Ecto neural progenitor cell (in vitro differentiated cells): ENCODE measurements at regions not wholly inside any gene's neighbourhood (a gene's known extent, or its start where the extent isn't known, plus 50 kb on each side); places are given as distances from the start of the nearest gene placed in this dataset.

Source experiments
- DNase-seq: peaks from one replicate; pipeline ENCODE4 v3.0.0-alpha.2; 2018; ENCODE audit warnings: low spot score

- peak; percentile 57 for DNase-seq
These were observed 241.5 kb downstream of the ICOS start for GRCh38 chr2:204177977-204178522.

DNA sequence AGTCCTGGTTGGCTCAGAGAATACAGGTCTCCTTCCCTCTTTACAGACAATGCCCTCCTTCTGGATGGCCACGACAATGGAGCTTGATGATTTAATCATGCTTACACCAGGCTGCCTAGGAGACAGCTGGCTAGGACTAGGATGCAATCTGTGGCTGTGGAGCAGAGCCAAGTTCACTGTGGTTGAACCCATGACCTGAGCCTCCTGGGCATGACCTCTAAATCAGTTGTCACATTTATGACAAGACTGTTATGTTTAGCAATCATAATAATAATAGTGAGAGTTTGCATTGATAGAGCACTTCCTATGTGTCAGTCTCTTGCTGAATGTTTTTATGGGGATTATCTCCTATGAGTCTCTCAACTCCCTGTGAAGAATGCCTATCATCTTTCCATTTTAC, 244.1 kb downstream of the ICOS start:
- no peak for DNase-seq

GRCh38 chr2:204183608-204184007, 247.0 kb downstream of the ICOS start:
- no peak for DNase-seq

GRCh38 chr2:204184226-204184625, 247.7 kb downstream of the ICOS start:
- DNase-seq, result no peak

- DNase-seq, result no peak
These were observed 250.9 kb downstream of the ICOS start for GRCh38 chr2:204187229-204188083.

- no peak for DNase-seq
These were observed 255.0 kb downstream of the ICOS start for GRCh38 chr2:204191574-204191973.

GRCh38 chr2:204195498-204195897, 258.9 kb downstream of the ICOS start:
- no peak for DNase-seq

GRCh38 chr2:204197336-204198005, 260.9 kb downstream of the ICOS start:
- no peak for DNase-seq

DNA sequence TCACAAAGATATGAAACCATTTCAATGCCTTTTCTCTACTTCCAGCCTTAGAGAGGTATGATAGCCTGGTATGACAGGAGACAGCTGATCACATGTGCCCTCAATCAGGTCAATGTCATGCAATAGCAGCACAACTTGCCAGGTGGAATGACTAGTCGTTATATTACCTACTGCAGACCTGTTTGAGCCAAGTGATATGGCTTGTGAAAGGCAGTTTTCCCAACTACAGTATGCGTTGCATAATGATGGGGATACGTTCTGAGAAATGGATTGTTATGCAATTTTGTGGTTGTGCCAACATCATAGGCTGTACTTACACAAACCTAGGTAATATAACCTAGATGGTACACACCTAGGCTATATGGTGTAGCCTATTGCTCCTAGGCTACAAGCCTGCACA, 262.8 kb downstream of the ICOS start:
- no peak for DNase-seq

DNA sequence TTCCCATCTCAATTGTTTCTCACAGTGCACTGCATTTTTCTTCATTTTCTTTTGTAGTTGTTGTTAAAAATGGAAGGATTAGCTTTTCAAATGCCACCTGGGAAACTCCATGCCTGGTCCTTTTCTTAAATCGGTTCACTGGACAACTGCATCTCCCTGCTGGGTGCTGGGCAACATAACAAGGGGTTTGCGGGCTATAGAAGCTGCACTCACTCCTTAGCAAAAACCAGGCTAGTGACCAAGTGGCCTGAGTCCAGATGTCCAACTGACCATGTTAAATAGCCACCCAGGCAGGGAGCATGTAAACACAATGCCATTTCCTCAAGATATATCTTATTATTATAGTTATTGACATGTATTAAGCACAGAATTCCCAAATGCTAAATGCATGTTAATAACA, 264.9 kb downstream of the ICOS start:
- no peak for DNase-seq

- no peak for DNase-seq
These were observed 265.7 kb downstream of the ICOS start for GRCh38 chr2:204202253-204202652.

GRCh38 chr2:204203704-204204103, 267.1 kb downstream of the ICOS start:
- no peak for DNase-seq

GRCh38 chr2:204205082-204205481, 268.5 kb downstream of the ICOS start:
- no peak for DNase-seq

DNA sequence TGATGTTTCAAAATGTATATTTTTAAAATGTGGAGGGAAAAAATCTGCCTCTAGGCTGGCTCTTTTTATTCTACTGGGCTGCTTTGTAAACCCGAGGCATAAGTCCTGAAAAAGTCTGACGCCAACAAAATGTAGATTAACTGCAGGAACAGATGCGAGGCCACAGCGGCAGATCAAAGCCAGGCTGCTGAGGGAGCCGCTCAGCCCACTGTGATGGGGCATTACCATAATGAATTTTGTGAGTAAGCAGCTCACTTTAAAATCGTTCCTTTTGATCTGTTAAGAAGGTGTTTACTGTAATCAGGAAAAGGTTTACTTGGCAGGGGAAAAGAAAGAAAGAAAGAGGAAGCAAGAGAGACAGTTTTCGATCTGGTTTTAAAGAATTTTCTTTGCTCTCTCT, 269.0 kb downstream of the ICOS start:
- DNase-seq, result no peak

DNA sequence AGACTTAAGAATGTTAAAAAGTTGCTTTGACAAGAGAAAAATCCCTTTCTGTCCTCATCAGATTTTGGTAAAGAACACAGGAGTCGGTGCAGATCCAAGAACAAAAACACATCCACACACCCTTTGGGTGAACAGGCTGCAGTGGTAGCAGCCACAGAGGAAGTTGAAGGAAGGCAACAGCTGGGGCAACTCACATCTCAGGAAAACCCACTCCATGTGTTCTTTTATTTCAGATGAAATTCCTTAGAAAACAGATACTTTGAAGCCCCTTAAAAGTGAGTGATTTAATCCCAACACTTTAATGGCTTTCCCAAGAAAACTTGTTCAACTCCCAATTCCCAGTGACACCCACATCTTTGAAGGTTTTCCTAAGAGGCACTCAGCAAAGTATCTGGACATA, 271.3 kb downstream of the ICOS start:
- no peak for DNase-seq

DNA sequence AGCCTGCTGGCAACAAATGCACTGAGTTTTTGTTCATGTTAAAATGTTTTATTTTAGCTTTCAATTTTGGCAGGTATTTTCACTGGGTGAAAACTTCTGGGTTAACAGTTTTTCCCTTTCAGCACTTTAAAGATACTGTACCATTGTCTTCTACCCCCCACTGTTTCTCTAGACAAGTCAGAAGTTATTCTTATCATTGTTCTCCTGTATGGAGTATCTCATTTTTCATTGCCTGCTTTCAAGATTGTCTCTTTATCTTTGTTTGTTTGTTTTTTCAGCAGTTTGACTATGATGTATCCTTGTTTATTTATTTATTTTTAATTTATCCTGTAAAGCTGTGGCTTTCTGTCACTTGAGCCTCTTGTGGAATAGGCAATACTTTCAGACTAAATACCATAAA, 277.0 kb downstream of the ICOS start:
- DNase-seq, result no peak

DNA sequence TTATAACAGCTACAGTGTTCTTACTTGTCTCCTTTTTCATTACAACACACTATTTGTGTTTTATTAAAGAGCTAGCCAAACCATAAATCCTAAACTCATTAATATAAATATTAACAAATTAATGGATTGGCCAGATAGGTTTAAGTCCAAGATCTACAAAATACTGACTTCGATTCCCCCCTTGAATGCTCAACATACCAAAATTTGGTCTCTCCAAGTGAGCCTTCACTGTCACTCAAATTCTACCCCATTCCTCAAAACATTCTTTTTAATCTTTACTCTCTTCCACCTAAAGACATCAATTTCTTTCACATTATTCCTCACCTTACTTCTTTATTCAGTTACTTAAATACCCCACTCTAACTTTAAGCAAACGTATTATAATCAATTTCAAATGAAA, 281.5 kb downstream of the ICOS start:
- no peak for DNase-seq

DNA sequence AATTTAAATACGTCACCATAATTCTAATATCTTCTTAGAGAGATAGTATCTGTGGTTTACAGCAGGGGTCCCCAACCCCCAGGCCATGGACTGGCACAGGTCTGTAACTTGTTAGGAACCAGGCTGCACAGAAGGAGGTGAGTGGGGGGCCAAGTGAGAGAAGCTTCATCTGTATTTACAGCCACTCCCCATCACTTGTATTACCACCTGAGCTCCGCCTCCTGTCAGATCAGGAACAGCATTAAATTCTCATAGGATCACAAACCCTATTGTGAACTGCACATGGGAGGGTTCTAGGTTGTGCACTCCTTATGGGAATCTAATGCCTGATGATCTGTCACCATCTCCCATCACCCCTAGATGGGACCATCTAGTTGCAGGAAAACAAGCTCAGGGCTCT, 282.6 kb downstream of the ICOS start:
- DNase-seq, result no peak

DNA sequence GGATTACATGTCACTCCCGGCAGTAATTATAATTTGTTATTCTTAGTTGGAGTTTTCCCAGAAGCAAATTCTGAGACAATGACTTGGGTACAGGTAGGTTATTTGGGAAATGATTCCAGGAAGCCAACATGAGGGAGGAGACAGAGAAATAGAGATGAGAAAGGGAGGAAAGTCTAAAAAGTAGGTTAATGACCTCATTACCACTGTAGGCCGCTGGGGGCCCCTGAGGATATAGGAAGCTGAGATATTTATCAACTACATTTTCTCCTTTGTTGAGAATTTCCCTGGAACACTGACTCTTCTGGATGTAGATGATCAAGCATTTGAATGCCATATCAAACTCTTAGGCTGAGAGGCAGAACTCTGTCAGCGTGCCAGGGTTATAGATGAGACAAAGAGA, 284.3 kb downstream of the ICOS start:
- DNase-seq, result no peak

DNA sequence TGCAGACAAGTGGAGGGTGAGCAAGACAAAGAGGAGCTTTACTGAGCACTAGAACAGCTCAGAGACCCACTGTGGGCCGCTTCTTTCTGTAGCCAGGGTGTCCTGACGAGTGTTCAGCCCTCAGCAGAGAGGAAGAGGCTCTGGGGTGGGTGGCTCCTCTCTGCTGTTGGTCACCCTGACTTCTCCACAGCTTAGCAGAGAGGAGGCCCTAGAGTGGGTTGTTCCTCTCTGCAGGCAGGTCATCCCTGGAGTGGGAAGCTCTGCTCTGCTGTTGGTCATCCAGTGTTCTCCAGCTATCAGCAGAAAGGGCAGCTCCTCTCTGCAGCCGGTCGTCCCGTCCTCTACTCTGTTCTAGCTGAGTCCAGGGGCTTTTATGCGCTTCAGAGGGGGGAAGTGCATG, 286.5 kb downstream of the ICOS start:
- no peak for DNase-seq

- DNase-seq, result no peak
These were observed 287.0 kb downstream of the ICOS start for GRCh38 chr2:204223544-204223943.

- DNase-seq, result no peak
These were observed 289.1 kb downstream of the ICOS start for GRCh38 chr2:204225671-204226073.

GRCh38 chr2:204226305-204226880, 289.8 kb downstream of the ICOS start:
- DNase-seq, result no peak
